ENCODE measurements at regions not wholly inside any gene's neighbourhood (a gene's known extent, or its start where the extent isn't known, plus 50 kb on each side); places are given as distances from the start of the nearest gene placed in this dataset.

- POLR2A ChIA-PET, result no interaction called here
- H3K36me3 ChIP-seq (ENCODE audit: control insufficient read depth, insufficient read depth, low read length), result no peaks in the 10 kb centered on the region
- no peaks in the 10 kb centered on the region for H3K9me3 ChIP-seq (ENCODE audit: control insufficient read depth, insufficient read depth, low read depth, low read length)
- no peak overlapping the region for H3K4me3 ChIP-seq (ENCODE audit: low read depth in 2 of 2, low read length in 2 of 2)
- no peaks in the 10 kb centered on the region for H3K4me1 ChIP-seq (ENCODE audit: control insufficient read depth, insufficient read depth, low read length)
- intact Hi-C loops (cut with micrococcal nuclease; ENCODE audit: unreplicated experiment), result no loop called here
- no TSS peak for BruUV-seq (replicated peaks)
- in situ Hi-C loops (cut with HindIII; ENCODE audit: low pct_unique_long_range_greater_than_20kb, low sequenced_read_pairs), result no loop called here
- no peaks in the 10 kb centered on the region for H3K27me3 ChIP-seq (ENCODE audit: control insufficient read depth, insufficient read depth, low read length)
- H3K27ac ChIP-seq (ENCODE audit: low read length), result no peak overlapping the region
- DNase-seq (ENCODE audit: low read depth, low spot score) (no peak), ATAC-seq (no peak)
- TF ChIP-seq TCF7L2 (IDR thresholded peaks at IDR 0.05; ENCODE audit: low read depth, low read length), result no peak
- TF ChIP-seq, protein P1, sequence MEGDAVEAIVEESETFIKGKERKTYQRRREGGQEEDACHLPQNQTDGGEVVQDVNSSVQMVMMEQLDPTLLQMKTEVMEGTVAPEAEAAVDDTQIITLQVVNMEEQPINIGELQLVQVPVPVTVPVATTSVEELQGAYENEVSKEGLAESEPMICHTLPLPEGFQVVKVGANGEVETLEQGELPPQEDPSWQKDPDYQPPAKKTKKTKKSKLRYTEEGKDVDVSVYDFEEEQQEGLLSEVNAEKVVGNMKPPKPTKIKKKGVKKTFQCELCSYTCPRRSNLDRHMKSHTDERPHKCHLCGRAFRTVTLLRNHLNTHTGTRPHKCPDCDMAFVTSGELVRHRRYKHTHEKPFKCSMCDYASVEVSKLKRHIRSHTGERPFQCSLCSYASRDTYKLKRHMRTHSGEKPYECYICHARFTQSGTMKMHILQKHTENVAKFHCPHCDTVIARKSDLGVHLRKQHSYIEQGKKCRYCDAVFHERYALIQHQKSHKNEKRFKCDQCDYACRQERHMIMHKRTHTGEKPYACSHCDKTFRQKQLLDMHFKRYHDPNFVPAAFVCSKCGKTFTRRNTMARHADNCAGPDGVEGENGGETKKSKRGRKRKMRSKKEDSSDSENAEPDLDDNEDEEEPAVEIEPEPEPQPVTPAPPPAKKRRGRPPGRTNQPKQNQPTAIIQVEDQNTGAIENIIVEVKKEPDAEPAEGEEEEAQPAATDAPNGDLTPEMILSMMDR (IDR thresholded peaks at IDR 0.05), result peak; percentile 12; the same call in 1 of the 2 replicates
- CTCF ChIA-PET, result no interaction called here
These were observed 1031.8 kb downstream of the GALC start for GRCh38 chr14:86961106-86961716.

- intact Hi-C loops (cut with micrococcal nuclease; ENCODE audit: unreplicated experiment) (no loop called here), in situ Hi-C loops (cut with HindIII; ENCODE audit: low pct_unique_long_range_greater_than_20kb, low sequenced_read_pairs) (no loop called here)
- POLR2A ChIA-PET, result no interaction called here
- TF ChIP-seq POLR2AphosphoS5 (IDR thresholded peaks at IDR 0.05; ENCODE audit: low read depth, low read length) (no peak), SIN3A (IDR thresholded peaks at IDR 0.05; ENCODE audit: borderline replicate concordance, insufficient read depth, low read depth, low read length) (no peak), REST (IDR thresholded peaks at IDR 0.05; ENCODE audit: insufficient read depth in 1 of 2, low read depth in 2 of 2, low read length in 1 of 2) (no peak), TCF7L2 (IDR thresholded peaks at IDR 0.05; ENCODE audit: low read depth, low read length) (no peak)
- TF ChIP-seq, protein P1 (IDR thresholded peaks at IDR 0.05), result no peak
- H3K4me3 ChIP-seq (ENCODE audit: low read depth in 2 of 2, low read length in 2 of 2), result no peak overlapping the region
- H3K27ac ChIP-seq (ENCODE audit: low read length), result no peak overlapping the region
- ATAC-seq (no peak), DNase-seq (ENCODE audit: low read depth, low spot score) (no peak)
- BruUV-seq (replicated peaks), result no TSS peak
- no peaks in the 10 kb centered on the region for H3K27me3 ChIP-seq (ENCODE audit: control insufficient read depth, insufficient read depth, low read length)
- no peaks in the 10 kb centered on the region for H3K36me3 ChIP-seq (ENCODE audit: control insufficient read depth, insufficient read depth, low read length)
- no peaks in the 10 kb centered on the region for H3K4me1 ChIP-seq (ENCODE audit: control insufficient read depth, insufficient read depth, low read length)
- H3K9me3 ChIP-seq (ENCODE audit: control insufficient read depth, insufficient read depth, low read depth, low read length), result no peaks in the 10 kb centered on the region
- CTCF ChIA-PET, result no interaction called here
These were observed 1037.1 kb downstream of the GALC start for GRCh38 chr14:86955771-86956354.

Data from Panc1 (cell line).